HG02763 (cell line): ENCODE measurements at regions not wholly inside any gene's neighbourhood (a gene's known extent, or its start where the extent isn't known, plus 50 kb on each side); places are given as distances from the start of the nearest gene placed in this dataset.

Source experiments
- ATAC-seq: cut with Tn5 transposase; IDR thresholded peaks from one replicate; pipeline ENCODE4 v1.9.1; 2021; ENCODE audit warnings: mild to moderate bottlenecking, moderate library complexity; ENCODE audit not compliant: unreplicated experiment

DNA sequence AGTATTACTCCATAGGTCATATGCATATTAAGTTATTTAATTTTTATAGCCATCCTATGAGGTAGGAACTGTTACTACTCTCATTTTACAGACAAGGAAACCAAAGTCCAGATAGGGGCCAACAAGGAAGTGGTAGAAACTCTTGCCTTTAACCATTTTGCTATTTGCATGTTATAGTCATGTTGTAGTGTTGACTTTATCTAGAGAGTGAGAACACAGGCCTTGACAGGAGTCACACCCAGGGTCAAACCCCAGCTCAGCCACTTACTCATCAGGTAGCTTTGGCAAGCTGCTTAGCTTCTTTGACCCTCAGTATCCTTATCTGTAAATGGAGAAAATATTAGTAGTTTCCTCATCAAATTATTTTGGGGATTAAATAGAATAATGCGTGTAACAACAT lies 156.2 kb downstream of the CAND1 start:
- ATAC-seq: no peak

DNA sequence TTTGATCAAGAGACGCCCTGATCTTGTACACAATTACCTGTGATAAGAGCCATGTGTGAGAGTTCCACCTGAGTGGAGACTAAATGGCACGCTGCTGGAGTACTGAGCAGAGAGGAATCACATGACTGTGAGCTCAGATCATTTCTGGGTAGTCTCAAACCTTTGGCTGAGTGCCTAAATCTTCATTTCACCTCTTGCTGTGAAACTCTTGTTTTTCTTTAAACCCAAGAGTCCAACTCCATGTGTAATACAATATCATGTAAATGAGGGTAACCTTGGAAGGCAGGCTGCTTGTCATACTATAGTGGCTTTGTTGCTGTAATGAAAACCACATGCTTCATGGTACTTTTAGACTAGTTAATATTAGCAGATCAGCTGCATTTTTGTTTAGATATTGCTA lies 156.9 kb downstream of the CAND1 start:
- ATAC-seq: no peak

DNA sequence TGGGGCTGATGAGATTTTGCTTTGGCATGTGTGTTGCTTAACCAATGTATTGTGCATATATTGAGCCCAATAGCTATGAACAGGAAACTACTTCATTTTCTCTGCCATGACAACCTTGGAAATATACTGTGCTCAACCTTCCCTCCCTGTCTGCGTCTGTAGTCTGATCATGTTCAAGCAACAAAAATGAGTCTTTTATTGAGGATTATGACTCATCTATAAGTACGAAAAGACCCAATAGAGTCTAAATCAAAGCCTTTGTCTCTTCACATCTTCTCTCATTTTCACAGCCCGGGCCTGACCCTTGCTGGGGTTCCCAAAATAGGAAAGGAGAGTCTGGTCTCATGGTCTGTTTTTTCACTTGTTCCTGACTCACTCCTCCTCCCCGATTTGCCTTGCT lies 158.2 kb downstream of the CAND1 start:
- no peak for ATAC-seq

DNA sequence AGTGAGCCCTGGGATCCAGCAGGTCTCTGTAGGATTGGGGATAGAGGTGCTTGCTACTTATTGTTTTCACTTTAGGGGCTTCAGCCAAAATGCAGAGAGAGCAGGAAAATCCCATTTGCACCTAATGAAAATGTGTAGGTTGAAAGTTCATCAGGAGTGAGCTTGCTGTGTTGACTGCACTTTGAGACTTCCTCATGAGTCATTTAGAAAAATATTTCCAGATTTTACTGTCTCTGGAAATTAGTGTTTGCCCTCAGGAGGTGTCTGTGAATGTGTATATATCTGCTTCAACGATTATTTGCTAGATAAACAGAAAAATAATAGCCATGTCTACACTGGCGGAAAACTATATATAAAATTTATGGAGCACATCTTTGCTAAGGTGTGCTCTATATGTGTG lies 159.3 kb downstream of the CAND1 start:
- no peak for ATAC-seq

DNA sequence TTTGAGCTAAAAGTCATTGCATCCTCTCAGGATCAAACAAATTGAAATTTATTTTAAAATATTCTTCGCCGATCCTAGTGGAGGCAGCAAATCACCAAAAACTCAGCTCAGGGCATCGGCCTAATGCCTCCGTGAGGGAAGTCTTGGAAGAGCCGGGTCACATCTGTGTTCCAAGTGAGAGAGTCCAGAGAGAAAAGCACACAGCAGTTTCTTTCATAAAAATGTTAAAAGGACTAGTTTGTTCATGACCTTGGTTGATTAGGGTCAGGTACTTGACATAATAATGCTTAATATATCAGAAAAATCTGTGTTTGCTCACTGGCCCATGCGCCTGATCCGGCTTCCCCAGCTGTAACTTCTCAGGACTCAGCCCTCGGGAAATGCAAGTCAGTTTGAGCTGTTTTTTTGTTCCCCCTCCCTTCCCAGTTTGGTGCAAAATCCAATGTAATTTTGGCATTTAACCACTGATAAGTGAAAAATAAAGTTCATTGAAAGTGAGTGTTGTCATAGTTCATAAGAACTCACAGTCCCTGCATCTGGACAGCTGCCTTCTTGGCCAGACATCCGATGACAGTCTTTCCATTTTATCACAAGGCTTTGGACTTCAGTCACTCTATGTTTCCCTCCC lies 161.7 kb downstream of the CAND1 start:
- no peak for ATAC-seq

DNA sequence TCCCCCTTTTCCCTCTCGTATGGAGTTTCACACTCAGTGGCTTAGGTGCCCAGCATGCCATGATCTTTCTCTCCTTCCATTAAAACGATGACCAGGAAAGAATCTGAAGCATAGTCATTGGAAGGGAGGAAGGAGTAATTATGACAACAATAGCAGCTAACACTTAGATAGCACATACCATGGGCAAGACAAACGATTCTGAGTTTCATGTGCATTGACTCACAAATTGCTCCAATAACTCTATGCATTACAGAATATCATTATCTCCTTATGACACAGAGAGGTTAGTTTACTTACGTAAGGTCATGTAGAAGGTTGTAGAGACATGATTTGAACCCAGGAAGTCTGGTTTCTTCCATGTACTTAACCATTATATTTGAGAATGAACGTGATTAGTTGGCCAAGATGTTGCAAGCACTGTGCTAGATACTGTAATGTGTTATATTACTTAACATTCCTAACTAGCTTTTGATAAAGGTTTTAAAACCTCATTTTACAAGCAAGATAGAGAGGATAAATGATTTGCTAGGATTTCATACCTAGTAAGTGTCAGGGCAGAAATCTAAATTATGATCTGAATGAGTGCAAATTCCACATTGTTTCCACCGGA lies 162.4 kb downstream of the CAND1 start:
- ATAC-seq: no peak

DNA sequence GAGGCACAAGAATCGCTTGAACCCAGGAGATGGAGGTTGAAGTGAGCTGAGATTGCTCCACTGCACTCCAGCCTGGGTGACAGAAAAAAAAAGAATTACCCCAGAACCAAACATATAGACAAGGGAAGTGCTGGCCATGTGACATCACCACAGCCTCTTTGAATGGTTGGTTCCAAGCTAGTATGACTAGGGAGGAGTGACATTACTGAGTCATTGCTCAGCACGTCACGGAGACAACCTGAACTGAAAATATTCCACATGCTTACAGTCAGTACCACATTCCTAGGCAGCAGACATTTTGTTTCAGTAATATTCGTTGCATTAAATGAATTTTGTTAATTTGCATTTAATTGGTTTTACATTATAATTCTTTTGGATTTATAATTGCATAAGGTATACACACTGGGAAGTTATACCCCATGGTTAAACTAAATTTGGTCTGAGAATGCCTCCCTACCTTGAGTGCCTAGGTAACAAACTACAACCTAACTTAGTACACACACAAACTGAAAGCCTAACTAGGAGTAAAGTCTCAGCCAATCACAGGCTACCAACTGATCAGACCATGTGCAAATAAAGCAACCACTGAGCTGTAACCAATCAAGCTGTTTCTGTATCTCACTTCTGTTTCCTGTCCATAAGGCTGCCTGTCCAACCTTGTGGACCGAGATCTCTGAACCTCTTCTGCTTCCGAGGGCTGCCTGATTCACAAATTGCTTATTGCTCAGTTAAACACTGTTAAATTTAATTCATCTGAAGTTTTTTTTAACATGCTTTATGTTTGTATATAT lies 164.4 kb downstream of the CAND1 start:
- ATAC-seq: peak; percentile 86

DNA sequence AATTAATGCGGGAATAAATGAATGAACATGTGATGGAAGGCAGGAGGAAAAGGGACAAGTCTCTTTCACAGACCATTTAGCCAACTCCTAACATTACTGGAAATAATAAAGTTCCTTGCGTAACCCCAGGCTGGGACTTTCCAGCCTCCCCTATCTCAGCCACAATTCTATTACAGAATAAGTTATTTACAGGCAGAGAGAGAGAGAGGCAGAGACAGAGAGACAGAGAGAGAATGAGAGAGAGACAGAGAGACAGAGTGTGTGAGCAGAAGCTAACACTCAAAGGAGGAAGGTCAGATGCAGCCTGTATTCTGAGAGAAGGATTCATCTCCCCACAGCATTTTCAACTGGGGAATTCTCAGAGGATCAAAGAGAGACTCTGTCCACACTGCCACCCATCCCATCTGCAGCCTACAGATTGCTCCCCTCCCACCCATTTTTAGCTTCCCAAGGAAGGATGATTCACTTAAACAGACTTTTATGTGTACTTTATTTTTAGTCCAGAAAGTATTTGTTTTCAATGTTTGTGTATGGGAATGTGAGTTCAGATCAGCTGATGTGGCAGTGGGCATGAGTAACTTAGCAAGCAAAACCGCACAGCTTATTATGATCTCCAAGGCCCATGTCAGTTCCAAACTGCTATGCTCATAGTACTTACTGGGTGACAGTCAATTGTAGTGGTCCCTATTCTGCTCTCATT lies 165.7 kb downstream of the CAND1 start:
- ATAC-seq: no peak

DNA sequence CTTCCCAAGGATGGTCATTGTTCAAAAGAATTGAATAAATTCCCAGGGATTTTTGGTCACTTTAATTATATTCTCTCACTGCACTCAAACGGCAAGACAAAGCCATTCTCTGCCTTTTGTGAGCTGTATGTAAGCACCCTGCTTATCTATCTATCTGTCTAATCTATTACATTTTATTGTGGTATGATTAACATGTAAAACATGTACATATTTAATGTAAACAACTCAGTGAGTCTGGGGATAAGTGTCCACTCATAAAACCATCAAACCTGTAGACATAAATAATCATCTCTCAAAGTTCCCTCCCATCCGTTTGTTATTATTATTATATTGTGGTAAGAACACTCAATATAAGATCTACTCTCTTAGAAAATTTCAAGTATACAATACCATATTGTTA lies 167.1 kb downstream of the CAND1 start:
- no peak for ATAC-seq

DNA sequence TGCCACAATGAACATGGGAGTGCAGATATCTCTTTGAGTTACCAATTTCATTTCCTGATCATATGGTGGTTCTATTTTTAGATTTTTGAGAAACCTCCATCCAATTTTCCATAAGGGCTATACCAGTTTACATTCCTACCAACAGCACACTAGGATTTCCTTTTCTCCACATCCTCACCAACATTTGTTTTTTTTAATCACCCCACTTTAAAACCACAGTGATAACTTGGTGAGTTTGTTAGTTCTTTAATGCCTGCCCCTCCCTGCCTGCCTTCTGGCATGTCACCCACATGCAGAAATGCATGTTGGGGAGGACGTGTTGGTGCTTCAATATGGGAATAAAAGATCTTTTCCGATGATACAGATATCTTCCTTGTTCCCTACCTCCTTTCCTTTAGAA lies 167.9 kb downstream of the CAND1 start:
- no peak for ATAC-seq

DNA sequence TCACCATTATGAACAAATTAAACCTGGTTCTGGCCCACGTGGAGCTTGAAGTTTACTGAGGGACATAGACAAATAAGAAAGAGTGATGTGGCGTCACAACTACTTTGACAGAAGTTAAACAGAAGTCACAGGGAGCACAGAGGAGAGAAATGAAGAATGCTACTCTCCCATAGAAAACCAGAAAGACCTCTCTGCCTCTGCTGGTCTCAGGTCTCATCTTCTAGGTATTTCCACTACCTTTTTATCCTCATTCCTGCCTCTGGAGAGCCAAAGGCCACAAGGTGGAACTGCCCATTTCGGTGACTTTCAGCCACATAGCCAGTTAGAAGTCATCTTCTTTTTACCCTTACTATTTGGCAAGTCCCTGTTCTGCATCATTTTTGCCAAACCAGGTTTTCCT lies 170.5 kb downstream of the CAND1 start:
- no peak for ATAC-seq

DNA sequence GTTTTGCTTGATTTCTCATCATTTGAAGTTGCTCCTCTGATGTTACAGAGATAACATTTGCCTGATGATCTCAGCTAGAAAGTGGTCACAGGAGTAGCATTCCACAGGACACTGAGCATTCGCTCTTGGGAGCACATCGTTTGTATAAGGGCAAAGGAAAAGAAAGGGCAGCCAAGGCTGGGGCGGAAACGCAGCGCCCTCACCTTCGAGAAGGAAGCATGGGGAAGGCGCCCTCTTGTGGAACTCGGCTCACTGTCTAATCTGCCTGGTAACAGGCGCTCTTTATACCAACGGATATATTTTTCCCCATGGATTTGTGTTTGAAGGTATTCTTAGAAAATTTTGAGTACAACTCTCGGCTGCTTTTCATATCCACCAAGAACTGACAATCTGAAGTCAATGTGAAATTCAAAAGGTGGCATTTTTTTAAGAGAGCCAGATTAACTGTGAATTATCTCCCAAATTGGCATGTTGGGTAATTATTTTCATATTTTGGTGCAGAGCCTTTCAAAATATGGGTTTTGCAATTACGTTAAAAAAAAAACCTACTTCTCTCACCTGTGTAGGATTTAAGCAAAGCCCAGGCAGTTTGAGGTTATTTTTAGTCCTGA lies 172.7 kb downstream of the CAND1 start:
- ATAC-seq: peak; percentile 83

DNA sequence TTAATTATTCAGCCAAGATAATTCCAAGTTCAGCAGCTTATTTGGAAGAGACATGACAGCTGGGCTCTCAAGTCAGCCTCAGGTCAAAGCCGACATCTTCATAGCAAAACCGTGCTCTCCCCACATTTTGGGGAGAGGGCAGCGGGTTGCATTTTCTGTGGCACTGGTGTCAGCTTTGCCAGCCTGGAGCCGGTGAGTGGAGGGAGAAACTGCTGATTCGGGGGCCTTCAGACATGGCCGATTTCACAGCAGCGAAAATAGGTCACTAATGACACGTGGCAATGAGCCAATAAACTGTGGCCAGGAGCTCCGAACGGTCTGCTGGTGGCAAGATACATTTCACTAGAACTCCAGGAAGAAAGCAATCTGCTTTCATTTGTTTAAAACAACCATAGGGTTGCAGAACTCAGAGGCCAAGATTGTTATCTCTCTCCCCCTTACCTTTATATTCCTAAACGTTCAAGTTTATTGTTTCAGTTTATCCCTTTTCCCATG lies 173.2 kb downstream of the CAND1 start:
- ATAC-seq: no peak

DNA sequence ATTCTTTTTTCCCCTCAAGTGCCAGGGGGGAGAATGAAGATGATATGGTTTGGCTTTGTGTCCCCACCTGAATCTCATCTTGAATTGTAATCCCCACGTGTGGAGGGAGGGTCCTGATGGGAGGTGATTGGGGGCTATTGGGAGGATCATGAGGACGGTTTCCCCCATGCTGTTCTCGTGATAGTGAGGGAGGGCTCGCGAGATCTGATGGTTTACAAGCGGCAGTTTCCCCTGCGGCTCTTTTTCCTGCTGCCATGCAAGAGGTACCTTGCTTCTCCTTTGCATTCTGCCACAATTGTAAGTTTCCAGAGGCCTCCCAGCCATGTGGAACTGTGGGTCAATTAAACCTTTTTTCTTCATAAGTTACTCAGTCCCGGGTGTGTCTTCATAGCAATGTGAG lies 173.7 kb downstream of the CAND1 start:
- no peak for ATAC-seq

DNA sequence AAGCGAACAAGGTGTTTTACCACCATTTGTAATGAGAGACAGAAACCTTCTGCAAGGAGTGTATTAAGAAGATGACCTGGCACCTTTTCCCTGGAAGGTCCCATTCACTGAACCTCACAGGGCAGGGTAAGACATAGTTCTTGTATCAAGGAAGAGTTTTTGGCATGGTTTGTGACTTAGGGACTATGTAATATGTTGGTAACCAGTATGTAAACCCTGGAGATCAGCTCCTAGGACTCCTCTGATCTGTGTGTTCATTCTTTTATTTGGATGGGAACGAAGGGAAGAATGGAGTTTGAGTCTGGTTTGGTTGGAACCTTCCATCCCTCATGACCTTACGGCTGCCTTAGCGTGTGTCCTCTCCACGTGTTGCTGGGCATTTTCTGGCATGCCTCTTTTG lies 175.4 kb downstream of the CAND1 start:
- ATAC-seq: no peak

DNA sequence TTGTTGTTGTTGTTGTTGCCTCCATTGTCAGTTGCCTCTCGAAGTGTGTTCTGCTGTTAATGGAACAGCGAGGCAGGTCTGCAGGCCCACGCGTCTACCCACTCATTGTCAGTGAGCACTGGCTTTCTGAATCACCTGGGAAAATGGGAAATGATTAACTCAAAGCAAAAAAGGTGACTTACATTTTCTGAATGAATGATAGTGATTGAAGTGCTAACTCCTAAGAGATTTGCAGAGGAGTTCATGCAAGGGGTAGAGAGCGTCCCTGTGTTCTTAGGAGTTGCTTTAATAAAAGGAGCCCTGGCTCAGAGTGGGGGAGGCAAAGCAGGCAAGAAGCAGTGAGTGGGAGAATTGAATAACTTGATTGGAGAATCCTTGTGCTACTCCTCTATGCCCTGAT lies 177.6 kb downstream of the CAND1 start:
- ATAC-seq: no peak

DNA sequence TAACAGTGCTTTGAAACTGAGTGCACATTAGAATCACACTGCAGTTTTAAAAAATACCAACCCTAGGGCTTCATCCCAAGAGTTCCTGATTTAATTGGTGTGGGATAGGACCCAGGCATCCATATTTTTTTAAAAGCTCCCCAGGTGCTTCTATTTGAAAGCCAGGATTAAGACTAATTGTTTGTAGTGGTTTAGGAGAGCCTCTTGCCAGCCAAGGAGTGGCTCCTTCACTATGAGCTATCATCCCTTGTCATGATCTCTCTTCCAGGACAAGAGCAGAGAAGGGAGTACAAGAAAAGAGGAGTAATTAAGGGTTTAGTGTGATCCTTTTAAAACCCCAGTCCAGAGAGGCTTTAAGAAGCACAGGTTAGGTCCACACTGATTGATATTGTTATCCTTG lies 178.0 kb downstream of the CAND1 start:
- ATAC-seq: no peak

DNA sequence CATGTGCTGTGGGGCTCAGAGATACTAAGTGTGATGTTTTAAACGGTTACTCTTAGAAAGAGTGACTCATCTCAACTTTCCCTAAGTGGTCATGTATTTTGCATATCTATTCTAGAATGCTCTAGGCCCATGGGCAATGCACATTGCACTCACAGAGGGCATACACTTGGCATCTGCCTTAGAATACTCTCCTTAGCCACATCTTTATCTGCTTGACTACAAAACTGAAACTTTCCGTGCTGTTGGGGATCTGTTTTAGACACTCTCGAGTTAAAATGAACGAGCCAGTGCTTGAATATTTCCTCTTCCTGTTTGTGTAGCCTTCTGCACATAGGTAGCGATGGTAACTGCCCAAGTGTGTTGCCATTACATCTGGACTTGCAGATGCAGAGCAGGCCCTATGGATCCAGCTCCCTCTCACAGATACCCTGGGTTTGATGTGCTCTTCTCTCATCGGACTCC lies 180.5 kb downstream of the CAND1 start:
- peak; percentile 80 for ATAC-seq

DNA sequence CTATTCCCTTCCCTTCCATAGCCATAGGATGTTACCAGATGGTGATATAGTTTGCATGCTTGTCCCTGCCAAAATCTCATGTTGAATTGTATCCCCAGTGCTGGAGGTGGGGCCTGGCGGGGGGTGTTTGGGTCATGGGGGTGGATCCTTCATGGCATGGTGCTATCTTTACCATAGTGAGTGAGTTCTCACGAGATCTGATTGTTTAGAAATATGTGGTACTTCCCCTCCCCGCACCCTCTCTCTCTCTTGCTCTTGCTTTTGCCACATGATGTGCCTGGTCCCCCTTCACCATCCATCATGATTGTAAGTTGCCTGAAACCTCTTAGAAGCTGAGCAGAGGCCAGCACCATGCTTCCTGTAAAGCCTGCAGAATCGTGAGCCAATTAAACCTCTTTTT lies 181.3 kb downstream of the CAND1 start:
- ATAC-seq: no peak

DNA sequence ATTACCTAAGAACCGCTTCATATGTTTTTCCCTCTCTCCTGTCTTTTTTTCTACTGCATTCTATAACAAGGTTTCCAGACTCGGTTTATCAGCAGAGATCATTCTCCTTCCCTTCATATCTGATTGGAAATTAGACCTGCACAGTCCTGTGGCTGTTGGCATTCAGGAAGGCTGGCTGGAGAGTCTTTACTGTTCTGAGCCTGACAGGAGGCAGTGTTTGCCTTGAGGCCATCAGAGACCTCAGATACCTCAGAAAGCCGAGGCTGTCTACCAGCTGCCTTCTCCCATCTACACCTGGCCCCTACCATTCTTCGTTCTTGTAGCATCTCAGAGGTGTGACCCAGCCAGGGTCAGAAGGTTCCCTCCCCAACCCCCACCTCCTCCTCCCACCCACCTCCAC lies 182.0 kb downstream of the CAND1 start:
- no peak for ATAC-seq
